Hepatocyte (in vitro differentiated cells): ENCODE measurements at regions not wholly inside any gene's neighbourhood (a gene's known extent, or its start where the extent isn't known, plus 50 kb on each side); places are given as distances from the start of the nearest gene placed in this dataset.

Experiments
- EZH2 ChIP-seq: fragments of 200-600 bp; sonication (generic); IDR thresholded peaks from 2 replicates; pipeline ENCODE4 v1.6.1; 2016; ENCODE audit warnings: antibody characterized with exemption, mild to moderate bottlenecking, borderline replicate concordance
- EZH2phosphoT487 ChIP-seq: fragments of 200-600 bp; sonication (generic); IDR thresholded peaks from one replicate; pipeline ENCODE4 v1.6.1; 2018; ENCODE audit warnings: antibody characterized with exemption, mild to moderate bottlenecking, low read depth, moderate library complexity; ENCODE audit not compliant: unreplicated experiment, severe bottlenecking
- TF ChIP-seq, protein P1 (sequence below): fragments of 200-600 bp; sonication (generic); IDR thresholded peaks from 2 replicates; pipeline ENCODE4 v1.5.1; 2016; ENCODE audit warnings: antibody characterized with exemption, mild to moderate bottlenecking; ENCODE audit not compliant: poor library complexity

DNA sequence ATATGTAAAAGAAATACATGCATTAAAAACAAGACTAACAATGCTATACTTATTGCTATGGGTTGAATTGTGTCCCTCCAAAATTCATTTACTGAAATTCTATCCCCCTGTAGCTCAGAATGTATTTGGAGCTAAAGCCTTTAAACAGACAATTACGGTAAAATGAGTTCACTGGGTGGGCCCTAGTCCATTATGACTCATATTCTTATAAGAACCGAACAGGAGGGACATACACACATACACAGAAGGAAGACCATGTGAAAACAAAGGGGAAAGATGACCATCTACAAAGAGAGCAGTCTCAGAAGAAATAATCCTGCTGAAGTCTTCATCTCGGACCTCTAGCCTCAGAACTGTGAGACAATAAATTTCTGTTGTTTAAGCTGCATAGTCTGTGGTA lies 77.1 kb upstream of the ANKS1B start:
- TF ChIP-seq EZH2 (no peak), EZH2phosphoT487 (no peak)
- TF ChIP-seq, protein P1, sequence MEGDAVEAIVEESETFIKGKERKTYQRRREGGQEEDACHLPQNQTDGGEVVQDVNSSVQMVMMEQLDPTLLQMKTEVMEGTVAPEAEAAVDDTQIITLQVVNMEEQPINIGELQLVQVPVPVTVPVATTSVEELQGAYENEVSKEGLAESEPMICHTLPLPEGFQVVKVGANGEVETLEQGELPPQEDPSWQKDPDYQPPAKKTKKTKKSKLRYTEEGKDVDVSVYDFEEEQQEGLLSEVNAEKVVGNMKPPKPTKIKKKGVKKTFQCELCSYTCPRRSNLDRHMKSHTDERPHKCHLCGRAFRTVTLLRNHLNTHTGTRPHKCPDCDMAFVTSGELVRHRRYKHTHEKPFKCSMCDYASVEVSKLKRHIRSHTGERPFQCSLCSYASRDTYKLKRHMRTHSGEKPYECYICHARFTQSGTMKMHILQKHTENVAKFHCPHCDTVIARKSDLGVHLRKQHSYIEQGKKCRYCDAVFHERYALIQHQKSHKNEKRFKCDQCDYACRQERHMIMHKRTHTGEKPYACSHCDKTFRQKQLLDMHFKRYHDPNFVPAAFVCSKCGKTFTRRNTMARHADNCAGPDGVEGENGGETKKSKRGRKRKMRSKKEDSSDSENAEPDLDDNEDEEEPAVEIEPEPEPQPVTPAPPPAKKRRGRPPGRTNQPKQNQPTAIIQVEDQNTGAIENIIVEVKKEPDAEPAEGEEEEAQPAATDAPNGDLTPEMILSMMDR: no peak
